T-cell (primary cell): ENCODE measurements at regions not wholly inside any gene's neighbourhood (a gene's known extent, or its start where the extent isn't known, plus 50 kb on each side); places are given as distances from the start of the nearest gene placed in this dataset.

Source experiments
- ATAC-seq, 4 experiments: fragments of 200-7000 bp in 3 of 4; fragments of 150-1000 bp in 1 of 4; cut with Tn5 transposase; replicated peaks in 1 of 4; 1 replicate in 3 of 4; 2 replicates in 1 of 4; pipeline ENCODE4 v1.10.0; 2021; ENCODE audit warnings: moderate library complexity in 3 of 4, mild to moderate bottlenecking in 2 of 4, moderate number of reproducible peaks in 1 of 4
- CTCF ChIA-PET, 2 donors: fragments of 300-600 bp; sonication (Branson Sonifier 250); formaldehyde crosslinking; loops; one replicate each; lab custom pipeline; 2022; ENCODE audit warnings: antibody characterized with exemption in 2 of 2; lab: Charles Lee
- POLR2A ChIA-PET, 2 donors: fragments of 300-600 bp; sonication (Branson Sonifier 250); formaldehyde crosslinking; loops; one replicate each; lab custom pipeline; 2022; ENCODE audit warnings: antibody characterized with exemption in 2 of 2; lab: Charles Lee
- DNase-seq, 35 experiments: peaks; one replicate each; pipeline versions ENCODE4 v3.0.0 to v3.0.0-alpha.2; 2013 to 2023
- H3K27ac ChIP-seq: one replicate; pipeline ENCODE4 v1.5.1; 2013; ENCODE audit warnings: low read length
- H3K27me3 ChIP-seq, 2 experiments: replicated peaks in 1 of 2; 1 replicate in 1 of 2; 2 replicates in 1 of 2; pipeline versions ENCODE4 v1.6.1 to v1.7.0; 2013; ENCODE audit warnings: low read length in 1 of 2, mixed read lengths in 1 of 2; ENCODE audit not compliant: control insufficient read depth in 2 of 2, insufficient read depth in 2 of 2; ENCODE audit errors: extremely low read depth in 1 of 2
- H3K36me3 ChIP-seq, 2 donors: 1 replicate in 1 of 2; 2 replicates in 1 of 2; pipeline versions ENCODE4 v1.6.1 to v1.7.0; 2013; ENCODE audit warnings: low read length in 1 of 2; ENCODE audit not compliant: control insufficient read depth in 2 of 2, insufficient read depth in 1 of 2; ENCODE audit errors: extremely low read depth in 1 of 2
- H3K4me1 ChIP-seq, 2 experiments: 1 replicate in 1 of 2; 2 replicates in 1 of 2; pipeline versions ENCODE4 v1.6.1 to v1.7.0; 2013; ENCODE audit warnings: low read length in 2 of 2, mixed read lengths in 1 of 2; ENCODE audit not compliant: insufficient read depth in 2 of 2, control insufficient read depth in 1 of 2; ENCODE audit errors: extremely low read depth in 1 of 2
- H3K4me3 ChIP-seq, 2 donors: 1 replicate in 1 of 2; 2 replicates in 1 of 2; pipeline versions ENCODE4 v1.5.1 to v1.7.0; 2013; ENCODE audit warnings: mild to moderate bottlenecking in 2 of 2, low read length in 1 of 2, moderate library complexity in 1 of 2; ENCODE audit not compliant: control insufficient read depth in 1 of 2; ENCODE audit errors: extremely low read depth in 1 of 2
- H3K9me3 ChIP-seq: 2 replicates; pipeline ENCODE4 v1.7.0; 2013
- H3K27ac Mint-ChIP-seq, 2 donors: one replicate each; pipeline ENCODE4 v1.8.0; 2020 to 2021; ENCODE audit warnings: mild to moderate bottlenecking in 2 of 2, mixed read lengths in 2 of 2
- H3K27me3 Mint-ChIP-seq, 2 donors: one replicate each; pipeline ENCODE4 v1.8.0; 2021 to 2022; ENCODE audit warnings: mixed read lengths in 2 of 2
- H3K36me3 Mint-ChIP-seq: one replicate; pipeline ENCODE4 v1.8.0; 2021; ENCODE audit warnings: mixed read lengths
- H3K4me1 Mint-ChIP-seq, 3 donors: one replicate each; pipeline ENCODE4 v1.8.0; 2020 to 2022; ENCODE audit warnings: mixed read lengths in 3 of 3, mild to moderate bottlenecking in 1 of 3
- H3K4me3 Mint-ChIP-seq, 3 donors: one replicate each; pipeline ENCODE4 v1.8.0; 2020 to 2022; ENCODE audit warnings: mild to moderate bottlenecking in 3 of 3, mixed read lengths in 3 of 3, moderate library complexity in 3 of 3
- H3K9me3 Mint-ChIP-seq, 3 donors: one replicate each; pipeline ENCODE4 v1.8.0; 2020 to 2022; ENCODE audit warnings: mixed read lengths in 3 of 3
- WGBS: methylation state at CpG from one replicate; pipeline ENCODE4 v1.1.5; 2013; ENCODE audit warnings: missing lambda C conversion rate; ENCODE audit not compliant: insufficient coverage; 5-methylcytosine and 5-hydroxymethylcytosine counted together

DNA sequence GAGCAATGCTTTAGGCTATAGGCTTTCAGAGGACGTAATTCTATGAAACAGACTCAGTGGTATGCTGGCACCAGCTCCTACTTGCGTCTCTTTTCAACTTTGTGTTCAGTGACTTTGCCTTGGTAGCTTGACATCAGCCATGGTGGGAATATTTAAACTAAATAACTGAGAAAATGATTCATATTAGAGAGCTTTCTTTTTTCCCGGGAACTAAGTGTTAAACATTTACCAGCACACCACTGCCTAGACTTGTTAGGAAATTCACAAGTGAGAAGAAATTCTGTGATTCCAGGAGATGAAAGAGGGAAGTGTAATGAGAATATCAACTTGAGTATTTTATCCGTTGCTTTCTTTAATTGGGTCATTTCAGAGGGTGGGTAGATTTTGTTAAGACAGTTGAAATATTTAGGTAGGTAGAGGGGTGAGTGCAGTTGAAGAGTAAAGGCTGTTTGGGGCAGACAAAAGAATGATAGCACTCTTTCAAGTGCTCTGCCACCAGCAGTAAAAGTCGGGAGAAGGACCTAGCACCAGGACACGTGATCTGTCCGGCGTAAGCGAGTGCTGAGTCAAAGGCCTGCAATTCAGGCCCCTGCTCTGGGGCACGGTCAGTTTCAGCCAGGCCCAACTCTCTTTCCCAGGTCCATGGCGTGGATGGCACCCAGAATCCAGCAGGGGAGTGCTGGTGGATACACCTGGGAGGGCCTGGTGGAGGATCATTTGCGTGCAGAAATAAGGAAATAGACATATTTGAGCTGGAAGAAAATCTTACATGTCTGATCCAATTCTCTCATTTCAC is 206.3 kb downstream of the SNX10 start:
- H3K36me3 Mint-ChIP-seq = no peaks in the 10 kb centered on the region

DNA sequence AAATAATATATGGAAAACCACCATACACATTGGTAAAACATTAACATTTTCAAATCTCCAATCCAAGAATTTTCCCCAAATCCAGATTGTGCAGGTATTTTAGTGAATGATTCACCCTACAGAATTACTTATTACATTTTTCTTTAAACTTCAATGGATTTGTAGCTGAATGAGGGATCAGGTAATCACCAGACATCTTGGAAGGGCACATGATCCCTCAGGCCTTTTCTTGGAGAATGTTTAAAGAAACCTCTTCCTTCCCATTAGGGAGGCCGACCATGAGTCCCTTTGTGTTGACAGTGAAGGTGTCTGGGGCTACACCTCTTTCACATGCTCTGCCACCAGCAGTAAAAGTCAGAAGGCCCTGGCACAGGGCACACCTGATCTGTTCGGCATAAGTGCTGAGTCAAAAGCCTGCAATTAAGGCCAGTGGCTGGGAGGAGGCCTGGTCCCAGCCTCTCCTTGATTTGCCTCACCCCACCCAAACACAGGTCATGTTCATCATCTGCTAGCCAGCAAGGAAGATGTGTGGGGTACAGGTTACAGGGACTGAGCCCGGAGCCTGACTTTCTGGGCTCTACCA is 207.7 kb downstream of the SNX10 start:
- Mint-ChIP-seq H3K9me3 (no peaks in the 10 kb centered on the region), H3K4me3 (no peak overlapping the region), H3K27ac (no peak overlapping the region), H3K27me3 (peaks cover 13 to 15% of the 10 kb centered on the region in 2 donors), H3K4me1 (no peaks in the 10 kb centered on the region), H3K36me3 (no peaks in the 10 kb centered on the region)
- no peak overlapping the region for H3K27ac ChIP-seq
- POLR2A ChIA-PET = no interaction called here
- H3K4me3 ChIP-seq = no peak overlapping the region
- WGBS = no CpG with 5 or more reads among the region's 3 CpGs
- H3K9me3 ChIP-seq = no peaks in the 10 kb centered on the region
- H3K36me3 ChIP-seq = no peaks in the 10 kb centered on the region
- no peaks in the 10 kb centered on the region for H3K4me1 ChIP-seq
- H3K27me3 ChIP-seq = peaks cover 0 to 5% of the 10 kb centered on the region in 2 experiments
- CTCF ChIA-PET = interaction anchor here in 1 of 2 donors (0.5 kb wide), 1 partner anchor 23 kb away, joined by 4 read pairs; no protein-coding TSS in a partner anchor
- DNase-seq = no peak
- ATAC-seq = no peak

More for the DNA sequence above, 206.3 kb downstream of the SNX10 start:
- Mint-ChIP-seq H3K27me3 (peaks cover 2 to 7% of the 10 kb centered on the region in 2 donors), H3K27ac (no peak overlapping the region), H3K4me1 (no peaks in the 10 kb centered on the region), H3K9me3 (no peaks in the 10 kb centered on the region), H3K4me3 (no peak overlapping the region)
- H3K4me3 ChIP-seq = no peak overlapping the region
- no peak overlapping the region for H3K27ac ChIP-seq
- peaks cover 0 to 5% of the 10 kb centered on the region in 2 experiments for H3K27me3 ChIP-seq
- H3K4me1 ChIP-seq = no peaks in the 10 kb centered on the region
- CTCF ChIA-PET = interaction anchor here in 1 of 2 donors (0.6 kb wide), 1 partner anchor 129 kb away, joined by 3 read pairs; no protein-coding TSS in a partner anchor
- WGBS = 82% methylated on average over 8 of the region's 12 CpGs
- ATAC-seq (no peak), DNase-seq (no peak)
- no peaks in the 10 kb centered on the region for H3K36me3 ChIP-seq
- POLR2A ChIA-PET = no interaction called here
- no peaks in the 10 kb centered on the region for H3K9me3 ChIP-seq

DNA sequence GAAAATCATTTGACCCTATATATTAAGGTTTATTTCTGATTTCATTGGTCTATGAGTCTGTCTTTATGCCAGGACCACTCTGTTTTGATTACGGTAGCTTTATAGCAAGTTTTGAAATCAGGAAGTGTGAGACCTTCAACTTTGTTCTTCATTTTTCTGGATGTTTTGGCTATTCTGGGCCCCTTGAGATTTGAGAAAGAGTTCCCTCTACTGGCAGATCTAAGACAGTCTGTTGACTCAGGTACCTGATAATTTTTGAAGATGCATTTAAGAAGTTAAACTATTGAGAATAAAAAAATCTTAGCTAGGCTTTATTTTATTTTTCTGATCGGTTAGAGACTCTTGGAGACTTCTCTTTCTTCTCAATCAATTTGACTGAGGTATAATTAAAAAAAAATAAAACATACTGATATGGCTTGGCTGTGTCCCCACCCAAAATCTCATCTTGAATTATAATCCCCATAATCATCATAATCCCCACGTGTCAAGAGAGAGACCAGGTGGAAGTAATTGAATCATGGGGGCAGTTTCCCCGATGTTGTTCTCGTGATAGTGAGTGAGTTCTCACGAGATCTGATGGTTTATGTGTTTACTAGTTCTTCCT is 209.2 kb downstream of the SNX10 start:
- no peak overlapping the region for H3K27ac Mint-ChIP-seq
- CTCF ChIA-PET = interaction anchor here (0.6 to 1.4 kb wide), 3 partner anchors 131 to 608 kb away, joined by 3 read pairs; no protein-coding TSS in a partner anchor
- ATAC-seq (no peak), DNase-seq (peak in 1 of 35 experiments; percentile 28)
- WGBS = 20% methylated on average over 1 of the region's 6 CpGs
- Histone ChIP-seq H3K36me3 (no peaks in the 10 kb centered on the region), H3K4me3 (no peak overlapping the region), H3K27me3 (peaks cover 0 to 7% of the 10 kb centered on the region in 2 experiments), H3K4me1 (no peaks in the 10 kb centered on the region), H3K9me3 (no peaks in the 10 kb centered on the region), H3K27ac (no peak overlapping the region)
- H3K9me3 Mint-ChIP-seq = no peaks in the 10 kb centered on the region
- H3K4me3 Mint-ChIP-seq = no peak overlapping the region
- H3K27me3 Mint-ChIP-seq = peaks cover 19 to 23% of the 10 kb centered on the region in 2 donors
- no peaks in the 10 kb centered on the region for H3K4me1 Mint-ChIP-seq
- H3K36me3 Mint-ChIP-seq = no peaks in the 10 kb centered on the region
- POLR2A ChIA-PET = interaction anchor here (0.7 kb wide), 2 partner anchors 13 to 1141 kb away, joined by 3 read pairs; no protein-coding TSS in a partner anchor

DNA sequence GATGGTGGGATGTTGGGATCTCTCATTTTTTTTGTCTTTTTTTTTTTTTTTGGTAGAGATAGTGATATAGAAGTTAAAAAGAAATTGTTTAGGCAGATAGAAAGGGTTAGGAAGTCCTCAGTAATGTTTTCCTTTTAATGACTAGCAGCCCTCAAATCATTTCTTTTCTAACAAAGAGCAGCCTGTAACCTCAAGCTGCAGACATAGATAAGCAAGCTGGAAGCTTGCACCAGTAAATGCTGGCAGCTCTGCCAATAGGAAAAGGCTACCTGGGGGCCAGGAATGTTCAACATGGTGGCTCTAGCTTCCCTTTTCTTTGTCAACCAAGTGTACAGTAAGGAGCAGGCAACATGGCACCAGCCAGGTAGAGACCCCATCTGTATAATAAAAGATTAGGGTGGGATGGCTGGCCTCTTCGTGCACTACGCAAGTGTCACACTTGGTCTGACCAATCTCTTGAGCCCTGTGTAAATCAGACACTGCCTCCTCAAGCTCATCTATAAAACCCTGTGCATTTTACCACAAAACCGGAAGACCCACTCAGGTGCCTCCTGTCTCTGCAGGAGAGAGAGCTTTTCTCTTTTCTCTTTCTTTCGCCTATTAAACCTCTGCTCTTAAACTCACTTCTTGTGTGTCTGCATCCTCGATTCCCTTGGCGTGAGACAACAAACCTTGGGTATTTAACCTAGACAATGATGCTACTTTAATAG is 212.9 kb downstream of the SNX10 start:
- DNase-seq (no peak), ATAC-seq (no peak)
- no peaks in the 10 kb centered on the region for H3K36me3 ChIP-seq
- no peaks in the 10 kb centered on the region for H3K9me3 Mint-ChIP-seq
- H3K27me3 Mint-ChIP-seq = peaks cover 30 to 33% of the 10 kb centered on the region in 2 donors
- peaks cover 0 to 13% of the 10 kb centered on the region in 2 experiments for H3K27me3 ChIP-seq
- WGBS = 86% methylated on average over 3 of the region's 6 CpGs
- H3K36me3 Mint-ChIP-seq = no peaks in the 10 kb centered on the region
- no peaks in the 10 kb centered on the region for H3K9me3 ChIP-seq
- H3K4me3 ChIP-seq = no peak overlapping the region
- H3K4me1 Mint-ChIP-seq = no peaks in the 10 kb centered on the region
- ChIA-PET CTCF (interaction anchor here in 1 of 2 donors (0.7 kb wide), 1 partner anchor 1061 kb away, joined by 4 read pairs; no protein-coding TSS in a partner anchor), POLR2A (no interaction called here)
- H3K27ac ChIP-seq = no peak overlapping the region
- no peak overlapping the region for H3K27ac Mint-ChIP-seq
- no peaks in the 10 kb centered on the region for H3K4me1 ChIP-seq
- H3K4me3 Mint-ChIP-seq = no peak overlapping the region

DNA sequence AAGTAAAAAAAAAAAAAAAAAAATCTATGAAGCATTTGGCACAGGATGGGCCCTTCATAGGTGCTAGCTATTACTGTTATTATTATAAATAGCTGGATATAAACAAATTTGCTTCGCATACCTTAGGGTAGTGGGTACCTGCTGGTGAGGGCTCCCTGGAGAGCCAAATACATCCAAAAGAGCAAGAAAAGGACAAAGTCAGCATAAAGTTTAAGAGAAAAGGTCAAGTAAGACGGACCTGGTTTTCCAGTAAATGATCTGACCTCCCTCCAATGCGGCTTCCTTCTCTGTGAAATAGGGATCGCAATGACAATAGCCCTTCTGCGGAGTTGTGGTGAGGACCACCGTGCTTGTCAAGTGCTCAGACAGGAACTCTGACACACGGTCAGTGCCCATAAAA is 214.5 kb downstream of the SNX10 start:
- Mint-ChIP-seq H3K4me1 (no peaks in the 10 kb centered on the region), H3K9me3 (peaks cover 0 to 4% (median 0%) of the 10 kb centered on the region in 3 donors), H3K27ac (no peak overlapping the region), H3K4me3 (no peak overlapping the region), H3K27me3 (peaks cover 30 to 38% of the 10 kb centered on the region in 2 donors), H3K36me3 (no peaks in the 10 kb centered on the region)
- H3K36me3 ChIP-seq = no peaks in the 10 kb centered on the region
- no peak for ATAC-seq
- no peaks in the 10 kb centered on the region for H3K4me1 ChIP-seq
- H3K27me3 ChIP-seq = peaks cover 0 to 13% of the 10 kb centered on the region in 2 experiments
- ChIA-PET POLR2A (no interaction called here), CTCF (no interaction called here)
- H3K4me3 ChIP-seq = no peak overlapping the region
- 85% methylated on average over 6 of the region's 7 CpGs for WGBS
- no peak overlapping the region for H3K27ac ChIP-seq
- H3K9me3 ChIP-seq = no peaks in the 10 kb centered on the region
- no peak for DNase-seq
